ENCODE measurements at regions not wholly inside any gene's neighbourhood (a gene's known extent, or its start where the extent isn't known, plus 50 kb on each side); places are given as distances from the start of the nearest gene placed in this dataset.

GRCh38 chrX:23194885-23195554 lies 139.6 kb upstream of the PTCHD1 start:
- no peaks in the 10 kb centered on the region for H3K4me1 ChIP-seq
- no peaks in the 10 kb centered on the region for H3K9me3 ChIP-seq
- H3K4me3 ChIP-seq, result no peak overlapping the region
- no peaks in the 10 kb centered on the region for H3K36me3 ChIP-seq
- no peak overlapping the region for H3K27ac ChIP-seq
- no peaks in the 10 kb centered on the region for H3K27me3 ChIP-seq
- TF ChIP-seq POLR2A (IDR thresholded peaks at IDR 0.05), result no peak
- TF ChIP-seq, protein P1, sequence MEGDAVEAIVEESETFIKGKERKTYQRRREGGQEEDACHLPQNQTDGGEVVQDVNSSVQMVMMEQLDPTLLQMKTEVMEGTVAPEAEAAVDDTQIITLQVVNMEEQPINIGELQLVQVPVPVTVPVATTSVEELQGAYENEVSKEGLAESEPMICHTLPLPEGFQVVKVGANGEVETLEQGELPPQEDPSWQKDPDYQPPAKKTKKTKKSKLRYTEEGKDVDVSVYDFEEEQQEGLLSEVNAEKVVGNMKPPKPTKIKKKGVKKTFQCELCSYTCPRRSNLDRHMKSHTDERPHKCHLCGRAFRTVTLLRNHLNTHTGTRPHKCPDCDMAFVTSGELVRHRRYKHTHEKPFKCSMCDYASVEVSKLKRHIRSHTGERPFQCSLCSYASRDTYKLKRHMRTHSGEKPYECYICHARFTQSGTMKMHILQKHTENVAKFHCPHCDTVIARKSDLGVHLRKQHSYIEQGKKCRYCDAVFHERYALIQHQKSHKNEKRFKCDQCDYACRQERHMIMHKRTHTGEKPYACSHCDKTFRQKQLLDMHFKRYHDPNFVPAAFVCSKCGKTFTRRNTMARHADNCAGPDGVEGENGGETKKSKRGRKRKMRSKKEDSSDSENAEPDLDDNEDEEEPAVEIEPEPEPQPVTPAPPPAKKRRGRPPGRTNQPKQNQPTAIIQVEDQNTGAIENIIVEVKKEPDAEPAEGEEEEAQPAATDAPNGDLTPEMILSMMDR (IDR thresholded peaks at IDR 0.05), result no peak
- DNase-seq, result no peak

- no peak for DNase-seq
- H3K4me3 ChIP-seq, result no peak overlapping the region
- no peaks in the 10 kb centered on the region for H3K4me1 ChIP-seq
- H3K27ac ChIP-seq, result no peak overlapping the region
- TF ChIP-seq, protein P1 (IDR thresholded peaks at IDR 0.05), result no peak
- TF ChIP-seq POLR2A (IDR thresholded peaks at IDR 0.05), result no peak
- no peaks in the 10 kb centered on the region for H3K9me3 ChIP-seq
- no peaks in the 10 kb centered on the region for H3K27me3 ChIP-seq
- H3K36me3 ChIP-seq, result no peaks in the 10 kb centered on the region
Measured at GRCh38 chrX:23195761-23196160, 138.9 kb upstream of the PTCHD1 start.

GRCh38 chrX:23201706-23202105 lies 132.9 kb upstream of the PTCHD1 start:
- no peaks in the 10 kb centered on the region for H3K27me3 ChIP-seq
- no peaks in the 10 kb centered on the region for H3K9me3 ChIP-seq
- no peaks in the 10 kb centered on the region for H3K36me3 ChIP-seq
- no peaks in the 10 kb centered on the region for H3K4me1 ChIP-seq
- no peak overlapping the region for H3K4me3 ChIP-seq
- TF ChIP-seq, protein P1 (IDR thresholded peaks at IDR 0.05), result no peak
- no peak for TF ChIP-seq POLR2A (IDR thresholded peaks at IDR 0.05)
- no peak for DNase-seq
- H3K27ac ChIP-seq, result no peak overlapping the region

DNA sequence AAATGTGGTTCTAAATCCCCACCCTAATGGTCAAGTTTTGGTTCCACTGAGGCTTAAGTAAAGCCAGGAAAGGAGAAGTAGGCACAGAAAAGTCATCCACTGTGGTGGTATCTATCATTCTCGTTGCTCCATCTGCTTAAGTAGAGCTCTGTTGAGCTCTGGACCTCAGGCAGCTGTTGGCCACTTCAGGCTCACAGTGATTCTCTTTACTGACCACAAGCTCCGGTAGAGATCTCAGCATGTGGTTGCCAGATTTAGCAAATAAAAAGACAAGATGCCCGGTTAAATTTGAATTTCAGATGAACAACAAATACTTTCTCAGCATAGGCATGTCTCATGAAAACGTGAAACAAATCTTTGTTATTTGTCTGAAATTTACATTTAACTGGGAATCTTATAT lies 132.3 kb upstream of the PTCHD1 start:
- H3K27me3 ChIP-seq, result no peaks in the 10 kb centered on the region
- H3K36me3 ChIP-seq, result no peaks in the 10 kb centered on the region
- H3K9me3 ChIP-seq, result no peaks in the 10 kb centered on the region
- no peak overlapping the region for H3K27ac ChIP-seq
- no peak for TF ChIP-seq POLR2A (IDR thresholded peaks at IDR 0.05)
- TF ChIP-seq, protein P1 (IDR thresholded peaks at IDR 0.05), result no peak
- H3K4me1 ChIP-seq, result no peaks in the 10 kb centered on the region
- H3K4me3 ChIP-seq, result no peak overlapping the region
- no peak for DNase-seq

DNA sequence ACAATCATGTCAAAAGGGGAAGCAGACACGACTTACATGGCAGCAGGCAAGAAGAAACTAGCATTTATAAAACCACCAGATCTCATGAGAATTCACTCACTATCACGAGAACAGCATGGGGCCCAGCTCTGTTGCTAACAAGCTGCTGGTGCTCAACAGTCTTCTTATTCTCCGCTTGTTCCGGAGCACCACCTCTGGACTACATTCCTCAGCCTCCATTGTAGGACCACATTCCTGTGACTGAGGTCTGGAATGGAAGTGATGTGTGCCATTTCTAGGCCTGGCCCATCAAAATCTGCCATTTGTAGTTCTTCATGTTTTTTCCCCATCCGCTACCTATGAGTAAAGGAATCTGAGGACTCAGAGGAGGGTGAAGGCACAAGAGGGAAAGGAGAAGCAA lies 111.5 kb upstream of the PTCHD1 start:
- no peak for DNase-seq
- H3K27me3 ChIP-seq, result no peaks in the 10 kb centered on the region
- no peak overlapping the region for H3K27ac ChIP-seq
- H3K9me3 ChIP-seq, result no peaks in the 10 kb centered on the region
- no peak overlapping the region for H3K4me3 ChIP-seq
- H3K4me1 ChIP-seq, result no peaks in the 10 kb centered on the region
- H3K36me3 ChIP-seq, result no peaks in the 10 kb centered on the region
- no peak for TF ChIP-seq POLR2A (IDR thresholded peaks at IDR 0.05)
- TF ChIP-seq, protein P1 (IDR thresholded peaks at IDR 0.05), result no peak

GRCh38 chrX:23228454-23228853 lies 106.2 kb upstream of the PTCHD1 start:
- Histone ChIP-seq H3K4me1 (no peaks in the 10 kb centered on the region), H3K27me3 (no peaks in the 10 kb centered on the region), H3K36me3 (no peaks in the 10 kb centered on the region), H3K4me3 (no peak overlapping the region), H3K27ac (no peak overlapping the region), H3K9me3 (no peaks in the 10 kb centered on the region)
- TF ChIP-seq POLR2A (IDR thresholded peaks at IDR 0.05), result no peak
- TF ChIP-seq, protein P1 (IDR thresholded peaks at IDR 0.05), result no peak
- no peak for DNase-seq
